ENCODE measurements at regions not wholly inside any gene's neighbourhood (a gene's known extent, or its start where the extent isn't known, plus 50 kb on each side); places are given as distances from the start of the nearest gene placed in this dataset.
A peak's percentile ranks its signal among the peaks of the same experiment; 100 is the strongest.

DNA sequence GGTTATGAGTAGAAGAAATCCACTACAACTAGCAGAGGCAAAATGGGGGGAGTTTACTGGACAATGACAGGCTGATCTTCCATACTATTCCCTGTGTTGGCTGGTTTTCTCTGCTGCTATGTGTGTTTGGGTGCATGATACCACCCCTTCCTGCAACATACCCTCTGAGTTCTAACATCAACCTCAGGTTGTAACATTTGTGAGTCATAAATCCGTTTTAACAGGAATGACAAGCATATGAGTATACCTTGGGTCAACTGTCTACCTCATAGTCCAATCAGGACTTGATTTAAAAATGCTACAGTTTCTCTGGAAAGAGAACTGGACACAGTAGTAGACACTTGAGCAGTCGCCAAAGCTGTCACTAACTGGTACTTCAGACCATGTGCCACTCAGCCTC is 422.9 kb downstream of the KCTD12 start:
- Histone ChIP-seq H3K79me2 (ENCODE audit: control insufficient read depth, insufficient read depth, low read length) (no peaks in the 10 kb centered on the region), H2AFZ (ENCODE audit: low read length) (no peak overlapping the region), H3K9ac (ENCODE audit: insufficient read depth, low read length) (no peak overlapping the region), H3K9me3 (ENCODE audit: control insufficient read depth, insufficient read depth, low read depth, low read length) (no peaks in the 10 kb centered on the region), H3K27me3 (ENCODE audit: control insufficient read depth, insufficient read depth, low read length) (no peaks in the 10 kb centered on the region), H4K20me1 (ENCODE audit: control insufficient read depth, extremely low read depth, insufficient read depth, low read length) (no peaks in the 10 kb centered on the region), H3K4me3 (replicated peaks in 1 of 4; ENCODE audit: control extremely low read depth in 1 of 4, insufficient read depth in 1 of 4, low read depth in 3 of 4, low read length in 4 of 4) (no peak overlapping the region), H3K4me1 (ENCODE audit: control insufficient read depth, extremely low read depth, insufficient read depth, low read length) (no peaks in the 10 kb centered on the region), H3K27ac (ENCODE audit: insufficient read depth, low read length) (no peak overlapping the region), H3K4me2 (ENCODE audit: extremely low read depth, insufficient read depth, low read length) (no peak overlapping the region), H3K36me3 (ENCODE audit: control insufficient read depth, insufficient read depth, low read length) (no peaks in the 10 kb centered on the region)
- TF ChIP-seq EZH2 (IDR thresholded peaks at IDR 0.05; ENCODE audit: low read length, missing control alignments): no peak
- TF ChIP-seq, protein P1, sequence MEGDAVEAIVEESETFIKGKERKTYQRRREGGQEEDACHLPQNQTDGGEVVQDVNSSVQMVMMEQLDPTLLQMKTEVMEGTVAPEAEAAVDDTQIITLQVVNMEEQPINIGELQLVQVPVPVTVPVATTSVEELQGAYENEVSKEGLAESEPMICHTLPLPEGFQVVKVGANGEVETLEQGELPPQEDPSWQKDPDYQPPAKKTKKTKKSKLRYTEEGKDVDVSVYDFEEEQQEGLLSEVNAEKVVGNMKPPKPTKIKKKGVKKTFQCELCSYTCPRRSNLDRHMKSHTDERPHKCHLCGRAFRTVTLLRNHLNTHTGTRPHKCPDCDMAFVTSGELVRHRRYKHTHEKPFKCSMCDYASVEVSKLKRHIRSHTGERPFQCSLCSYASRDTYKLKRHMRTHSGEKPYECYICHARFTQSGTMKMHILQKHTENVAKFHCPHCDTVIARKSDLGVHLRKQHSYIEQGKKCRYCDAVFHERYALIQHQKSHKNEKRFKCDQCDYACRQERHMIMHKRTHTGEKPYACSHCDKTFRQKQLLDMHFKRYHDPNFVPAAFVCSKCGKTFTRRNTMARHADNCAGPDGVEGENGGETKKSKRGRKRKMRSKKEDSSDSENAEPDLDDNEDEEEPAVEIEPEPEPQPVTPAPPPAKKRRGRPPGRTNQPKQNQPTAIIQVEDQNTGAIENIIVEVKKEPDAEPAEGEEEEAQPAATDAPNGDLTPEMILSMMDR (conservative IDR thresholded peaks at IDR 0.05 in 1 of 2, IDR thresholded peaks at IDR 0.05 in 1 of 2; ENCODE audit: low read depth in 1 of 2, low read length in 2 of 2): no peak
- no peak for DNase-seq (ENCODE audit: low read depth in 2 of 2)

DNA sequence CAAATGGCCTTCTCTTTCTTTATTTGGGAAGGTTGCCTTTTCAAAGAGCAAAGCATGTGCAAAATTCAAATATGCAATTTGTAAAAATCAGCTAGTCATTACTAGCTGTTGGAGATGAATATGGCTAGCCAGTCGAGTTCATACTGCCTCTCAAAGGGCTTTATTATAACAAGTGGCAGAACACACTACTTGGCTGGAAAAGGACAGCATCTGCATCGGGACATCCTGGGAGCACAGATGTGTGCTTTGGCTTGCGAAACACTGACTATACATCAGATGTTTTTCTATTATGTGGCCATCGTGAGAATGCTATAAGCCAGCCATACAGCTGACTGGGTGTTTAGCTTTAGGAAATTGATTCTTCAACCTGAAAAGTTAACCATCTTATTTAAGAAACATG is 424.2 kb downstream of the KCTD12 start:
- peak in 1 of 2 donors; percentile 70 for DNase-seq (ENCODE audit: low read depth in 2 of 2)
- no peak overlapping the region for H3K4me2 ChIP-seq (ENCODE audit: extremely low read depth, insufficient read depth, low read length)

GRCh38 chr13:76461484-76461883 is 424.7 kb downstream of the KCTD12 start:
- no peak for TF ChIP-seq EZH2 (IDR thresholded peaks at IDR 0.05; ENCODE audit: low read length, missing control alignments)
- TF ChIP-seq, protein P1 (conservative IDR thresholded peaks at IDR 0.05 in 1 of 2, IDR thresholded peaks at IDR 0.05 in 1 of 2; ENCODE audit: low read depth in 1 of 2, low read length in 2 of 2): no peak
- Histone ChIP-seq H3K79me2 (ENCODE audit: control insufficient read depth, insufficient read depth, low read length) (no peaks in the 10 kb centered on the region), H3K4me3 (replicated peaks in 1 of 4; ENCODE audit: control extremely low read depth in 1 of 4, insufficient read depth in 1 of 4, low read depth in 3 of 4, low read length in 4 of 4) (no peak overlapping the region), H2AFZ (ENCODE audit: low read length) (no peak overlapping the region), H3K27me3 (ENCODE audit: control insufficient read depth, insufficient read depth, low read length) (no peaks in the 10 kb centered on the region), H3K36me3 (ENCODE audit: control insufficient read depth, insufficient read depth, low read length) (no peaks in the 10 kb centered on the region), H3K4me1 (ENCODE audit: control insufficient read depth, extremely low read depth, insufficient read depth, low read length) (no peaks in the 10 kb centered on the region), H3K4me2 (ENCODE audit: extremely low read depth, insufficient read depth, low read length) (no peak overlapping the region), H4K20me1 (ENCODE audit: control insufficient read depth, extremely low read depth, insufficient read depth, low read length) (no peaks in the 10 kb centered on the region), H3K9me3 (ENCODE audit: control insufficient read depth, insufficient read depth, low read depth, low read length) (no peaks in the 10 kb centered on the region), H3K27ac (ENCODE audit: insufficient read depth, low read length) (no peak overlapping the region), H3K9ac (ENCODE audit: insufficient read depth, low read length) (no peak overlapping the region)
- no peak for DNase-seq (ENCODE audit: low read depth in 2 of 2)

More for the DNA sequence above, 424.2 kb downstream of the KCTD12 start:
- H3K27me3 ChIP-seq (ENCODE audit: control insufficient read depth, insufficient read depth, low read length): no peaks in the 10 kb centered on the region
- TF ChIP-seq, protein P1 (conservative IDR thresholded peaks at IDR 0.05 in 1 of 2, IDR thresholded peaks at IDR 0.05 in 1 of 2; ENCODE audit: low read depth in 1 of 2, low read length in 2 of 2): no peak
- no peak for TF ChIP-seq EZH2 (IDR thresholded peaks at IDR 0.05; ENCODE audit: low read length, missing control alignments)
- no peaks in the 10 kb centered on the region for H3K4me1 ChIP-seq (ENCODE audit: control insufficient read depth, extremely low read depth, insufficient read depth, low read length)
- no peak overlapping the region for H3K9ac ChIP-seq (ENCODE audit: insufficient read depth, low read length)
- H3K9me3 ChIP-seq (ENCODE audit: control insufficient read depth, insufficient read depth, low read depth, low read length): no peaks in the 10 kb centered on the region
- no peaks in the 10 kb centered on the region for H3K36me3 ChIP-seq (ENCODE audit: control insufficient read depth, insufficient read depth, low read length)
- no peak overlapping the region for H3K27ac ChIP-seq (ENCODE audit: insufficient read depth, low read length)
- H2AFZ ChIP-seq (ENCODE audit: low read length): no peak overlapping the region
- no peaks in the 10 kb centered on the region for H4K20me1 ChIP-seq (ENCODE audit: control insufficient read depth, extremely low read depth, insufficient read depth, low read length)
- no peak overlapping the region for H3K4me3 ChIP-seq (replicated peaks in 1 of 4; ENCODE audit: control extremely low read depth in 1 of 4, insufficient read depth in 1 of 4, low read depth in 3 of 4, low read length in 4 of 4)
- H3K79me2 ChIP-seq (ENCODE audit: control insufficient read depth, insufficient read depth, low read length): no peaks in the 10 kb centered on the region

Measured in fibroblast of lung (primary cell).